ENCODE measurements at regions not wholly inside any gene's neighbourhood (a gene's known extent, or its start where the extent isn't known, plus 50 kb on each side); places are given as distances from the start of the nearest gene placed in this dataset.

GRCh38 chr5:152499814-152500535 lies 94.9 kb upstream of the NMUR2 start:
- Histone ChIP-seq H3K9me3 (peaks cover 0 to 4% (median 0%) of the 10 kb centered on the region in 11 donors), H3K27me3 (no peaks in the 10 kb centered on the region), H3K27ac (no peak overlapping the region), H3K4me1 (no peaks in the 10 kb centered on the region), H3K4me3 (no peak overlapping the region), H3K36me3 (no peaks in the 10 kb centered on the region)
- intact Hi-C loops (cut with DNase I), result loop anchor here in 9 of 10 donors (10.0 kb wide), 7 partner anchors 115 to 845 kb away; no protein-coding TSS in a partner anchor
- TF ChIP-seq CTCF (IDR thresholded peaks at IDR 0.05), result no peak
- DNase-seq, result no peak
- ATAC-seq, result no peak
- 61 to 65% methylated on average over 4 of the region's 4 CpGs for WGBS, 2 donors

GRCh38 chr5:152501294-152501693 lies 96.2 kb upstream of the NMUR2 start:
- Histone ChIP-seq H3K4me1 (no peaks in the 10 kb centered on the region), H3K27me3 (no peaks in the 10 kb centered on the region), H3K9me3 (peaks cover 0 to 4% (median 0%) of the 10 kb centered on the region in 11 donors), H3K27ac (no peak overlapping the region), H3K36me3 (no peaks in the 10 kb centered on the region), H3K4me3 (no peak overlapping the region)
- 96 to 100% methylated on average over 2 of the region's 2 CpGs for WGBS, 2 donors
- intact Hi-C loops (cut with DNase I), result loop anchor here in 9 of 10 donors (10.0 kb wide), 7 partner anchors 116 to 846 kb away; no protein-coding TSS in a partner anchor
- DNase-seq (no peak), ATAC-seq (no peak)
- TF ChIP-seq CTCF (IDR thresholded peaks at IDR 0.05), result no peak

GRCh38 chr5:152503206-152503605 lies 98.1 kb upstream of the NMUR2 start:
- intact Hi-C loops (cut with DNase I), result loop anchor here in 9 of 10 donors (10.0 kb wide), 7 partner anchors 118 to 848 kb away; no protein-coding TSS in a partner anchor
- no peaks in the 10 kb centered on the region for H3K9me3 ChIP-seq
- no peaks in the 10 kb centered on the region for H3K4me1 ChIP-seq
- no peak overlapping the region for H3K27ac ChIP-seq
- peaks cover 0 to 3% (median 0%) of the 10 kb centered on the region in 7 donors for H3K27me3 ChIP-seq
- DNase-seq (no peak), ATAC-seq (no peak)
- 86 to 92% methylated on average over 3 of the region's 3 CpGs for WGBS, 2 donors
- TF ChIP-seq CTCF (IDR thresholded peaks at IDR 0.05), result no peak
- no peak overlapping the region for H3K4me3 ChIP-seq
- no peaks in the 10 kb centered on the region for H3K36me3 ChIP-seq

- peak in 1 of 2 donors; percentile 41 for DNase-seq
- intact Hi-C loops (cut with DNase I), result loop anchor here in 9 of 10 donors (1.0 to 10.0 kb wide), 12 partner anchors 121 to 851 kb away; no protein-coding TSS in a partner anchor
Measured at GRCh38 chr5:152505442-152506042, 100.5 kb upstream of the NMUR2 start.

More at GRCh38 chr5:152505442-152506042, 100.5 kb upstream of the NMUR2 start:
- peaks cover 0 to 7% (median 0%) of the 10 kb centered on the region in 7 donors for H3K27me3 ChIP-seq
- ATAC-seq, result peak; percentile 58 to 86 (median 71)
- H3K4me1 ChIP-seq, result no peaks in the 10 kb centered on the region
- no peak overlapping the region for H3K4me3 ChIP-seq
- 12 to 15% methylated on average over 8 of the region's 8 CpGs for WGBS, 2 donors
- H3K36me3 ChIP-seq, result no peaks in the 10 kb centered on the region
- peak in 8 of 9 donors; percentile 44 to 72 (median 64) for TF ChIP-seq CTCF (IDR thresholded peaks at IDR 0.05)
- H3K9me3 ChIP-seq, result no peaks in the 10 kb centered on the region
- no peak overlapping the region for H3K27ac ChIP-seq

All from heart right ventricle (tissue), 16 donors.